Breast epithelium (tissue), 4 donors: ENCODE measurements at regions not wholly inside any gene's neighbourhood (a gene's known extent, or its start where the extent isn't known, plus 50 kb on each side); places are given as distances from the start of the nearest gene placed in this dataset.

Experiments
- DNase-seq, 2 donors: peaks; one replicate each; pipeline ENCODE4 v3.0.0-alpha.2; 2019; ENCODE audit warnings: low spot score in 2 of 2
- H3K27ac ChIP-seq, 2 donors: fragments of 200-600 bp; sonication (generic) in 1 of 2; one replicate each; pipeline ENCODE4 v1.5.1; 2016 to 2019; ENCODE audit warnings: mild to moderate bottlenecking in 1 of 2
- H3K27me3 ChIP-seq, 2 donors: fragments of 200-600 bp; sonication (generic) in 1 of 2; one replicate each; pipeline versions ENCODE4 v1.5.1 to v1.6.0; 2017 to 2019; ENCODE audit warnings: control low read depth in 1 of 2, mild to moderate bottlenecking in 1 of 2
- H3K36me3 ChIP-seq: fragments of 200-600 bp; one replicate; pipeline ENCODE4 v1.5.1; 2019
- H3K4me1 ChIP-seq, 2 donors: fragments of 200-600 bp; sonication (generic); one replicate each; pipeline ENCODE4 v1.5.1; 2016 to 2019; ENCODE audit warnings: control low read depth in 1 of 2
- H3K4me3 ChIP-seq, 3 donors: fragments of 200-600 bp; sonication (generic); 1 replicate in 2 of 3; 2 replicates in 1 of 3; pipeline ENCODE4 v1.5.1; 2016 to 2019; ENCODE audit warnings: mild to moderate bottlenecking in 3 of 3, moderate library complexity in 2 of 3
- H3K9me3 ChIP-seq, 2 donors: fragments of 200-600 bp; sonication (generic) in 1 of 2; one replicate each; pipeline ENCODE4 v1.5.1; 2016 to 2019; ENCODE audit warnings: control low read depth in 1 of 2
- CTCF ChIP-seq, 3 donors: fragments of 450-650 bp; IDR thresholded peaks; one replicate each; pipeline ENCODE4 v1.5.1; 2016 to 2017; ENCODE audit warnings: antibody characterized with exemption in 3 of 3, mild to moderate bottlenecking in 3 of 3, moderate library complexity in 3 of 3
- POLR2A ChIP-seq: fragments of 450-650 bp; IDR thresholded peaks from one replicate; pipeline ENCODE4 v1.6.1; 2016; ENCODE audit warnings: antibody characterized with exemption, mild to moderate bottlenecking, moderate library complexity
- POLR2AphosphoS5 ChIP-seq, 3 donors: sonication (generic); formaldehyde crosslinking; IDR thresholded peaks; one replicate each; pipeline ENCODE4 v1.6.1; 2017; ENCODE audit warnings: antibody characterized with exemption in 3 of 3
- intact Hi-C: fragments of 100-400 bp; cut with DNase I; formaldehyde crosslinking; loops from one replicate; pipeline ENCODE4 v1.15.1; 2023; ENCODE audit warnings: low total_unique reads

- no peak overlapping the region for H3K4me3 ChIP-seq
- H3K9me3 ChIP-seq, result peaks cover 0 to 6% of the 10 kb centered on the region in 2 donors
- intact Hi-C loops, result no loop called here
- H3K27ac ChIP-seq, result no peak overlapping the region
- no peak for DNase-seq
- no peaks in the 10 kb centered on the region for H3K4me1 ChIP-seq
- no peaks in the 10 kb centered on the region for H3K27me3 ChIP-seq
- no peaks in the 10 kb centered on the region for H3K36me3 ChIP-seq
- TF ChIP-seq POLR2AphosphoS5 (IDR thresholded peaks at IDR 0.05), result no peak
- TF ChIP-seq POLR2A, result no peak
- no peak for TF ChIP-seq CTCF (IDR thresholded peaks at IDR 0.05)
These were observed 1862.8 kb downstream of the EFNA5 start for GRCh38 chr5:105807951-105808350.

GRCh38 chr5:105807290-105807689 lies 1863.4 kb downstream of the EFNA5 start:
- intact Hi-C loops, result no loop called here
- H3K4me1 ChIP-seq, result no peaks in the 10 kb centered on the region
- H3K9me3 ChIP-seq, result peaks cover 0 to 6% of the 10 kb centered on the region in 2 donors
- no peak overlapping the region for H3K4me3 ChIP-seq
- H3K36me3 ChIP-seq, result no peaks in the 10 kb centered on the region
- TF ChIP-seq CTCF (IDR thresholded peaks at IDR 0.05), result no peak
- H3K27ac ChIP-seq, result no peak overlapping the region
- no peak for DNase-seq
- H3K27me3 ChIP-seq, result no peaks in the 10 kb centered on the region

GRCh38 chr5:105806596-105806995 lies 1864.1 kb downstream of the EFNA5 start:
- no peak for TF ChIP-seq POLR2AphosphoS5 (IDR thresholded peaks at IDR 0.05)
- TF ChIP-seq POLR2A, result no peak
- TF ChIP-seq CTCF (IDR thresholded peaks at IDR 0.05), result no peak
- no peak for DNase-seq
- no peak overlapping the region for H3K4me3 ChIP-seq
- no peaks in the 10 kb centered on the region for H3K27me3 ChIP-seq
- intact Hi-C loops, result no loop called here
- no peak overlapping the region for H3K27ac ChIP-seq
- H3K9me3 ChIP-seq, result peaks cover 0 to 6% of the 10 kb centered on the region in 2 donors
- H3K36me3 ChIP-seq, result no peaks in the 10 kb centered on the region
- no peaks in the 10 kb centered on the region for H3K4me1 ChIP-seq

- H3K27ac ChIP-seq, result no peak overlapping the region
- no peaks in the 10 kb centered on the region for H3K4me1 ChIP-seq
- H3K4me3 ChIP-seq, result no peak overlapping the region
- no peaks in the 10 kb centered on the region for H3K36me3 ChIP-seq
- peaks cover 0 to 6% of the 10 kb centered on the region in 2 donors for H3K9me3 ChIP-seq
- no peak for TF ChIP-seq CTCF (IDR thresholded peaks at IDR 0.05)
- TF ChIP-seq POLR2AphosphoS5 (IDR thresholded peaks at IDR 0.05), result no peak
- TF ChIP-seq POLR2A, result no peak
- intact Hi-C loops, result no loop called here
- no peaks in the 10 kb centered on the region for H3K27me3 ChIP-seq
- no peak for DNase-seq
These were observed 1867.3 kb downstream of the EFNA5 start for GRCh38 chr5:105803431-105803830.

GRCh38 chr5:105794578-105794977 lies 1876.2 kb downstream of the EFNA5 start:
- Histone ChIP-seq H3K27ac (no peak overlapping the region), H3K27me3 (no peaks in the 10 kb centered on the region), H3K4me3 (no peak overlapping the region), H3K9me3 (no peaks in the 10 kb centered on the region), H3K4me1 (no peaks in the 10 kb centered on the region), H3K36me3 (no peaks in the 10 kb centered on the region)
- DNase-seq, result no peak
- intact Hi-C loops, result loop anchor here (5.0 kb wide), 1 partner anchor 563 kb away; no protein-coding TSS in a partner anchor
- TF ChIP-seq POLR2A (no peak), POLR2AphosphoS5 (IDR thresholded peaks at IDR 0.05) (no peak), CTCF (IDR thresholded peaks at IDR 0.05) (no peak)
